Esophagus squamous epithelium (tissue), 4 donors: ENCODE measurements at regions not wholly inside any gene's neighbourhood (a gene's known extent, or its start where the extent isn't known, plus 50 kb on each side); places are given as distances from the start of the nearest gene placed in this dataset.

Experiments
- CTCF ChIP-seq, 6 experiments: fragments of 450-650 bp in 4 of 6; fragments of 200-600 bp in 2 of 6; sonication (generic) in 2 of 6; IDR thresholded peaks; one replicate each; pipeline ENCODE4 v1.5.1; 2016 to 2019; ENCODE audit warnings: antibody characterized with exemption in 6 of 6, mild to moderate bottlenecking in 4 of 6, moderate library complexity in 4 of 6
- POLR2A ChIP-seq, 4 donors: fragments of 450-650 bp; IDR thresholded peaks; one replicate each; pipeline ENCODE4 v1.6.1; 2017; ENCODE audit warnings: antibody characterized with exemption in 4 of 4, mild to moderate bottlenecking in 4 of 4, moderate library complexity in 3 of 4

GRCh38 chr22:22799561-22799960 lies 88.1 kb upstream of the IGLL5 start:
- no peak for TF ChIP-seq CTCF (IDR thresholded peaks at IDR 0.05)
- TF ChIP-seq POLR2A (IDR thresholded peaks at IDR 0.05): no peak
